Eye (tissue), 1 donor: ENCODE measurements at regions not wholly inside any gene's neighbourhood (a gene's known extent, or its start where the extent isn't known, plus 50 kb on each side); places are given as distances from the start of the nearest gene placed in this dataset.
"Not testable (repeated sequence)": the region's sequence is repeated elsewhere in the genome, so short reads cannot be mapped to it uniquely, and the experiment has no call there.

ENCODE experiments used
- DNase-seq: peaks from one replicate; pipeline ENCODE4 v3.0.0-alpha.2; 2015

DNA sequence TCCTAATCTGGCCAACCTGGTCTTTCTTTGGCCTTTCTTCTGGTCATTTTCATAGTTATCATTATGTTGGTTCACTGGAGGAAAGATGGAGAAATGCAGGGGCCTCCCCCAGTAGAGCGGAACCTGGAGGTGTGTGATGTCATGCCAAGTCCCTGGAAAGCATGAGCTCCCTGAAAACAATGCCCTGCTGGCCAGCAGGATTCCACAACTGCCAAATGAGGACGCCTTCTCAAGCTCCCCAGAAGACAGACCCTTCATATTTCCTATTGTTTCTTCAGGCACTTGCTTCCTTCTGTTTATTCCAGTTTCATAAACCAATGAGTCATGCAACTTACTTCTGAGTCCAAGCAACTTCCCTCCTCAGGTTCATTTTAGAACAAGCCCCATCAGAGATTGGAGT lies 339.0 kb downstream of the GATA3 start:
- DNase-seq, result no peak

- no peak for DNase-seq
These were observed 342.2 kb downstream of the GATA3 start for GRCh38 chr10:8396675-8397074.

- no peak for DNase-seq
These were observed 344.3 kb downstream of the GATA3 start for GRCh38 chr10:8398771-8399170.

DNA sequence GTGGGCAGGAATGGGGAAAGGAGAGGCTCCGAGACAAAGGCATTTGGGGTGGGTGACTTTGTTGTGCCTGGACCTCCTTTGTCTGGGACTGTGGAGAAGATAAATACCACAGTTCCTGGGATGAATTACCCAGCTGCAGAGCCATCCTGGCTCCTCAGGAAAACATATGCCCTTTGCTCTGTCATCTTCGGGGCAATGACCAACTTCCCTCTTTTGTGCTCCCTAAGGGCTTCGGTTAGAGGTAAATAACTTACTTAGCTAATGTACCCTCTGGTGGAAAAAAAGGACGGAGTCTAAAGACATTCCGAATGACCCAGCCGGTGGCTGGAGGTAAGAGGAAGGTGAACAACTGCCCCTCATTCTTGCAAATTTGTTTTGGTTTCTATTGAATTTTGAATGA lies 345.7 kb downstream of the GATA3 start:
- DNase-seq, result no peak

GRCh38 chr10:8400892-8401291 lies 346.4 kb downstream of the GATA3 start:
- no peak for DNase-seq

GRCh38 chr10:8401531-8401930 lies 347.0 kb downstream of the GATA3 start:
- DNase-seq, result no peak

DNA sequence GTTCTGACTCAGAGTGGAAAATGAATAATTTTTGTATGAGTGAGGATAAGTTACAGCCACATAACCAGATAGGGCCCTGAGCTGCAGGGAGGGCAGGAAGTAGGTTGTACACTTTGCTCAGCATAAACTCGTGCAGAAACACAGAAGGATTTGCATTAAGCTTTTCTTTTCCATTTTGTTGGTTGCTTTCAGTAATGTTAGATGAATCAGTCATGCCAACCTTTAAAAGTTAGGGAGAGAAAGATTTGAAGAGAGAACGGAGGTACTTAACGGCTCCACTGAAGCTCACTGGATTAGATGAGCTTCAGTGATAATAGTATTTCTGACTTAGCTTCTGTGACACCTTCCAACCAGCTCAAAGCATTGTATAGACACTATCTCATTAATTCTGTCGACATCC lies 348.1 kb downstream of the GATA3 start:
- no peak for DNase-seq

DNA sequence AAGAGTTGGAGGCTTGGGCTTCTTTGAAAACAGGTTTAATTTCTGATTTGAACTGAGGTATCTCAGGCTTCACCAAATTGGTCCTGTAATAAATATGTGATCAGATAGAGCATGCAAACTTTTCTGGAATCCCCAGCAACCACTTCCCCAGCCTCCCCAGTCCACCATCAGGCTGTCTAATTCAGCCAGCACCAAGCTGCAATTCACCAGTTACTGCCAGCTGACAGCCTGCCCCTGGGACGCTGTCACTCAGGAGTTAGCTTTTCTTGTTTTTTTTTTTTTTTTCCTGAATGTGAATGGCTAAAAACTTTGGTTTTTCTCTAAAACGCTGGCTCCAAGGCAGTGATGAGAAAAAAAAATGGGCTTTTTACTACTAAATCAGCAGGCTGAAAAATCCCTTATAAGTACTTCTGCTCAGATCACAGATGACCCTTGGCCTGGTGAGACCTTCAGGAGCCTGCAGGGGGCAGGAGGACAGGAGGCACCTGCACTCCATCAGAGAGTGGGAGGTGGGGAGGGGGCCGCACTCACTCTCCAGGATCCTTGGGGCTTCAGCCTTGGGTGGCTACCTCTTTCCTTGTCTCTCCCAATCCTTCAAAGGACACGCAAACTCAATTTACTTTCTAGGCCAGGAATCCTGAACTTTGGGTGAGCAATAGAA lies 349.4 kb downstream of the GATA3 start:
- no peak for DNase-seq

GRCh38 chr10:8404721-8405120 lies 350.2 kb downstream of the GATA3 start:
- DNase-seq, result no peak

GRCh38 chr10:8405596-8405995 lies 351.1 kb downstream of the GATA3 start:
- peak; percentile 9 for DNase-seq

DNA sequence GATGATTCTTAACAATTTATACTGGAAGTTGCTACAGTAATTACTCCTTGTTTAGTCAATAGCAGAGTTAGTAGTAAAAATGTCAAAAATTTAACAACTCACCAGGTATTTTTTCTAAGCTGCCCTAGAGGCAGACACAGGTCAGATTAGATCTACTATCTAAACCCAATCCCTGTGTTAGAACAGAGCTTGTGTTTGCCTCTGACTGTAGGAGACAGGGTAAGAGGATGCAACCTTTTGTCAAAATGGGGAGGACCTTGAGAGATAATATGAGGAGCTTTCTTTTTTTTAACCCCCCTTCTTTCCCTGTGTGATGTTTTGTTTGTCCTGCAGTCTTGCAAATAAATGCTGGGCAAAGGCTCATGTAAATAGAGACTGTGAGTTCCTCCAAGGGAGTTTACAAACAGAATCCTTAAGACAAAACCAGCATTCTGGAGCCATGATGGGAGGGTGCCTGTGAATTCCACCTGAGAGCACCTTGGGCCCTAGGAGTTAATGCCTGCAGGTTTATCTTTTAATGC lies 353.1 kb downstream of the GATA3 start:
- no peak for DNase-seq

- DNase-seq, result no peak
These were observed 356.0 kb downstream of the GATA3 start for GRCh38 chr10:8410506-8410905.

DNA sequence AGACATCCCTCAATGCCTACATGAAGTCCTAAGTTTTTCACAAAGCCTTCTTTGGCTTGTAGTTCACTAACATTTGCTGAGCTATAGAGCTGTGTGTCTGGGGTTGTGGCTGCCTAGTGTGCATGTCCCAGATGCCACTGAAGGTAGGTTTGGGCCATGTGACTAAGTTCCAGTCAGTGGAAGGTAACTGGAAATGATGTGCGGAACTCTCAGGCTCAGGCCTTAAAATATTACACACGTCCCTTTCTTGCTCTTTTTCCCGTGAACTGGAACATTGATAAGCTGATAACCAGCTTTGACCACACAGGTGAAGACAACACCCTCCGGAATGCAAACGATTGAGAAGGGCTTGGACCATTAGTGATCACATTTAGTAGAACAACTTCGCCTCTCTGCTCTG lies 358.1 kb downstream of the GATA3 start:
- no peak for DNase-seq

- not testable (repeated sequence) for DNase-seq
These were observed 360.5 kb downstream of the GATA3 start for GRCh38 chr10:8415029-8415428.

GRCh38 chr10:8416192-8416701 lies 361.8 kb downstream of the GATA3 start:
- DNase-seq, result no peak

DNA sequence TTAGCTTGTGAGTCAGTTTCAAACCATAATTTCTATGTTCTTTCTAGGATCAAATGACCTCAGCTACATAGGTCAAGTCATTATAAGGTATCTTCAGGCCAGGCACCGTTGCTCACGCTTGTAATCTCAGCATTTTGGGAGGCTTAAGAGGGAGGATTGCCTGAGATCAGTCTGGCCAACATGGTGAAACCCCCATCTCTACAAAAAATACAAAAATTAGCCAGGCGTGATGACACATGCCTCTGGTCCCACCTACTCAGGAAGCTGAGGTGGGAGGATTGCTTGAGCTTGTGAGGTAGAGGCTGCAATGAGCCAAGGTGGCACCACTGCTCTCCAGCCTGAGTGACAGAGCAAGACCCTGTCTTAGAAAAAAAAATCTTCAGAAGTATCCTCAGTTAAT lies 362.3 kb downstream of the GATA3 start:
- no peak for DNase-seq

GRCh38 chr10:8417631-8418030 lies 363.1 kb downstream of the GATA3 start:
- no peak for DNase-seq

DNA sequence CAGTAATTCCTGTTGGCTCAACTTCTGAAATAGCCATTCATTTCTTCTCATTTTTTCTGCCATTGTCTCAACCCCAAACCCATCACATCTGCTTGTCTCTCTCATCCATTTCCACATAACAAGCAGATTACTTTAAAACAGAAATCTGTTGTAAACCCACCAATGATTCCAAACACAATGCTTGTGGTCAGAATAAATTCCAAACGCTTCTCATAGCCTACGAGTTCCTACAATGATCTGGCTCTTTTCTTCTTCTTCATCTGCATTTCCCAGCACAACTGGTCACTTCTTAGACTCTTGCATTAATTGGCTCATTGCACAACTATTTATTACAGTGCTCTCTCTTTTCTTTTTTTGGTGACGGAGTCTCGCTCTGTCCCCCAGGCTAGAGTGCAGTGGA lies 364.1 kb downstream of the GATA3 start:
- DNase-seq, result no peak

GRCh38 chr10:8420182-8420581 lies 365.7 kb downstream of the GATA3 start:
- DNase-seq, result no peak

DNA sequence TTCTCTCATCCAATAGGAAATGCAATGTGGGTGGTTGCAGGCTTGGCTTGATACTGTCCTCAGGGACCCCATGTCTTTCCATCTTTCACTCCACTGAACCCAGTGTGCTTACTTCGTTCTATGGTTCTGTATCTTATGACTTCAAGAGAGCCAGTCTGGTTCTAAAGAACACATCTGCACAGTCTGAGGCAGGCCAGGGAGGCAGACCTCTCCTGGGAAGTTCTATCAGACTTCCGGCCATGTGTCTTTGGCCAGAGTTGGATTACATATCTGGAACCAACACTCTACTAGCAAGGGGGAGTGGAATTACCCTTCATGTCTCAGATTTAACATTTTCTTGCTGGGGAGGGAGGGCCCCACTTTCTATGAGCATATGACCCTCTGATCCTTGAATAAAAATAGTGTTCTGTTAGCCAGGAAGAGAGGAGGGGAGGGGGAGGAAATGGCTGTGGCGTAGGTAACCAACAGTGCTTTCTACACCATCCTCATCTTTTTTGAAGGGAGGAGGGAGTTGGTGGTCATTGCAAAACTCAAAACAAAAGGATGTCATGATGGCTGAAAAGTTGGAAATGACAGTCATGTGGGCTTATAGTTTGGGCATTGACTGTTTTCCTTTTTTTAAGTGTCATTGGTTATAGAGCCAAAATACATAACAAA lies 370.2 kb downstream of the GATA3 start:
- no peak for DNase-seq

- DNase-seq, result no peak
These were observed 374.2 kb downstream of the GATA3 start for GRCh38 chr10:8428654-8429053.

GRCh38 chr10:8430321-8430720 lies 375.8 kb downstream of the GATA3 start:
- no peak for DNase-seq

DNA sequence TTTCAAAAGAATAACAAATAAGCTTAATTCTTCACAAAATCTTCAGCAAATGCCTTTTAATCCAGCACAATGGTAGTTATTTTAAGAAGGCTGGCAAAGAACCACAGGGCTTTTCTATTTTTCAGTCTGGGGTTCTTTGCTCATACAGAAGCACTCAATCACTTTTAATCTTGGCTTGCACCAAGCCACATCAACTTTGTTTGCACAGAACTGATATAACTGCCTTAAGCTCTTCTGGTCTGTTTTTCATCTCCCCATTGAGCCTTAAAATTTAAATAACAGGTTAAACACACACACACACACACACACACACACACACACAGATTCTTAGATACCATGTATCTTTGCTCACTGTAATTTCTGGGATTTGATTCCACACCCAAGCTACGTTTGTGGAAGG lies 377.0 kb downstream of the GATA3 start:
- DNase-seq, result no peak
